ENCODE measurements at regions not wholly inside any gene's neighbourhood (a gene's known extent, or its start where the extent isn't known, plus 50 kb on each side); places are given as distances from the start of the nearest gene placed in this dataset.
"Not testable (repeated sequence)": the region's sequence is repeated elsewhere in the genome, so short reads cannot be mapped to it uniquely, and the experiment has no call there.

DNA sequence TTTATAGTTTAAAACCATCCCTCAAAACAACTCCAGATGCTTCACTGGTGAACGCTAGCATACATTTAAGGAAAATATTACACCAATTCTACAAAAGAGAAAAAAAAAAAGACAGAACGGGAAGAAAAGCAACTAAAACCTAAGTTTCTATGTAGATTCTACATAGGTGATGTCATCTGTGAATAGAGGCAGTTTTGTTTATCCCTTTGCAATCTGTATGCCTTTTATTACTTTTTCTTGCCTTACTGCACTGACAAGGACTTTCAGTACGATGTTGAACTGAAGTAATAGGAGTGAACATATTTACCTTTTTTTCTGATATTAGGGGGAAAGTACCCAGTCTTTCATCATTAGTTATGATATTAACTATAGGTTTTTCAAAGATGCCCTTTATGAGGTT, 101.7 kb upstream of the HAO2 start:
- no peak overlapping the region for H3K4me3 Mint-ChIP-seq
- H3K9me3 Mint-ChIP-seq, result no peaks in the 10 kb centered on the region
- no peak overlapping the region for H3K27ac Mint-ChIP-seq
- no peaks in the 10 kb centered on the region for H3K4me1 Mint-ChIP-seq (ENCODE audit: low read depth)
- H3K27me3 Mint-ChIP-seq (ENCODE audit: insufficient read depth), result peaks cover 10% of the 10 kb centered on the region
- TF ChIP-seq, protein P1, sequence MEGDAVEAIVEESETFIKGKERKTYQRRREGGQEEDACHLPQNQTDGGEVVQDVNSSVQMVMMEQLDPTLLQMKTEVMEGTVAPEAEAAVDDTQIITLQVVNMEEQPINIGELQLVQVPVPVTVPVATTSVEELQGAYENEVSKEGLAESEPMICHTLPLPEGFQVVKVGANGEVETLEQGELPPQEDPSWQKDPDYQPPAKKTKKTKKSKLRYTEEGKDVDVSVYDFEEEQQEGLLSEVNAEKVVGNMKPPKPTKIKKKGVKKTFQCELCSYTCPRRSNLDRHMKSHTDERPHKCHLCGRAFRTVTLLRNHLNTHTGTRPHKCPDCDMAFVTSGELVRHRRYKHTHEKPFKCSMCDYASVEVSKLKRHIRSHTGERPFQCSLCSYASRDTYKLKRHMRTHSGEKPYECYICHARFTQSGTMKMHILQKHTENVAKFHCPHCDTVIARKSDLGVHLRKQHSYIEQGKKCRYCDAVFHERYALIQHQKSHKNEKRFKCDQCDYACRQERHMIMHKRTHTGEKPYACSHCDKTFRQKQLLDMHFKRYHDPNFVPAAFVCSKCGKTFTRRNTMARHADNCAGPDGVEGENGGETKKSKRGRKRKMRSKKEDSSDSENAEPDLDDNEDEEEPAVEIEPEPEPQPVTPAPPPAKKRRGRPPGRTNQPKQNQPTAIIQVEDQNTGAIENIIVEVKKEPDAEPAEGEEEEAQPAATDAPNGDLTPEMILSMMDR (IDR thresholded peaks at IDR 0.05), result no peak
- H3K36me3 Mint-ChIP-seq (ENCODE audit: low read depth), result no peaks in the 10 kb centered on the region
- DNase-seq, result no peak

DNA sequence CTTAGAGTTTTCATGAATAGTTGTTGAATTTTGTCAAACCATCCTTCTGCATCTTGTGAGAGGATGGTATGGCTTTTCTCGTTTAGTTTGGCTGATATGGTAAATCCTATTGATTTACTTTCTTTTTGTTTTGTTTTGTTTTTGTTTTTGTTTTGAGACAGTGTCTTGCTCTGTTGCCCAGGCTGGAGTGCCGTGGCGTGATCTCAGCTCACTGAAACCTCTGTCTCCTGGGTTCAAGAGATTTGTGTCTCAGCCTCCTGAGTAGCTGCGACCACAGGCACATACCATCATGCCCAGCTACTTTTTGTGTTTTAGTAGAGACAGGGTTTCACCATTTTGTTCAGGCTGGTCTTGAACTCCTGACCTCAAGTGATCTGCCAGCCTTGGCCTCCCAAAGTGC, 101.3 kb upstream of the HAO2 start:
- H3K36me3 Mint-ChIP-seq (ENCODE audit: low read depth); DNase-seq; H3K4me3 Mint-ChIP-seq; H3K27me3 Mint-ChIP-seq (ENCODE audit: insufficient read depth); H3K9me3 Mint-ChIP-seq; H3K4me1 Mint-ChIP-seq (ENCODE audit: low read depth); H3K27ac Mint-ChIP-seq: not testable (repeated sequence)

DNA sequence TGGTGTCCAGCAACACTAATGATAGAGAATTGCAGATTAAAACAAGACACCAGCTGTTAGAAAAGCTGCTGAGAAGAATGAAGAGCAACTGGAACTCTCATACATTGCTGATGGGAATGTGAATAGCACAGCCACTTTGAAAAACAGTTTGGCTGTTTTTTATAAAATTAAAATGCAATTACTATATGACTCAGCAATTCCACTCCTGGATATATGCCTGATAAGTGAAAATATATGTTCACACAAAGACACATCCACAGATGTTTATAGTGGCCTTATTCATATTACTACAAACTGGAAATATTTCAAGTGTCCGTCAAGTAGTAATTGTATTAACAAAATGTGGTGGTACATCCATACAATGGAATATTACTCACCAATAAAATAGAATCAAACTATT, 99.7 kb upstream of the HAO2 start:
- H3K4me1 Mint-ChIP-seq (ENCODE audit: low read depth), result no peaks in the 10 kb centered on the region
- H3K27me3 Mint-ChIP-seq (ENCODE audit: insufficient read depth), result peaks cover 6% of the 10 kb centered on the region
- H3K9me3 Mint-ChIP-seq, result no peaks in the 10 kb centered on the region
- DNase-seq, result no peak
- no peak overlapping the region for H3K4me3 Mint-ChIP-seq
- TF ChIP-seq, protein P1 (IDR thresholded peaks at IDR 0.05), result no peak
- no peak overlapping the region for H3K27ac Mint-ChIP-seq
- H3K36me3 Mint-ChIP-seq (ENCODE audit: low read depth), result no peaks in the 10 kb centered on the region

DNA sequence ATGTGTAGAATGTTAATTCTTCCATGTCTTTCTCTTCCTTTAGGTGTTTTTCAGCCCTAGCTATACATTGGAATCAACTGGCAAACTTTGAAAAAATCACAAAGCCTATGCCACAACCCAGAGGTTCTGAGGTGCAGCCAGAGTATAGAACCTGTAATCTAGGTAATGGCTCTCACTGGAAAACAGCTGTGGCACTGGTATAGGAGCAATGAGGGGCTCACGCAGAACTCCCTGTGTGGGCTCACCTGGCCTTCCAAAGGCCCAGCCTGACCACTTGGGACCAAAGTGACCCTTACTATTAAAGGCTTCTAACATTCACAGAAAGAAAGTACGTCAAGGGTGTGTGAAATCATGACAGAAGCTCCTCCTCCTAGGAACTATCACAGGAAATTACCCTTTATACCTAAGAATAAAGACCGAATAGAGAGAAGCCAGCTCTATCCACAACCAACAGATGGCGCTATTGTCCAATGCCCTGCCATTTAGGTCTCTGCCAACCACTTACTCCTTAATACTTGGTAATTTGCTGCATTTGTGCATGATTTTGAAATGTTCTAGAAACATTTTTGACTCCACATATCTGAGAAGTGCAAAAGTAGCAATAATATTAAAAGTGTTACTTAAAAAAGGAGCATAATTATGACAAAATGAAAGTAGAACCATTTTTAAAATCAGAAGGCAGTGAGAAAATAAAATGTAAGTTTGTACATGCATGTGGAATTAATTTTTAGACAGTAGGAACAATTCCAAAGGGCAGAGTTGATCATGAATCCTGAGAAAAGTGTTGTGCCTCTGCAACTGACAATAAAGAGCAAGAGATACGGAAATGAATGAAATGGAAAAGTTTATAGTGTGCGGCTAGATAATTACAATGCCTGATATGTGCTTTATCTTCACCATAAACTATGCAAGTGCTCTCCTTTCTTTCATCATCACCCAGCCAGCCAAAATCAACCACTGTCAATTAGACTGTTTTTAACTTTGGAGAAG, 93.1 kb upstream of the HAO2 start:
- Mint-ChIP-seq H3K27me3 (ENCODE audit: insufficient read depth) (peaks cover 6% of the 10 kb centered on the region), H3K36me3 (ENCODE audit: low read depth) (no peaks in the 10 kb centered on the region), H3K27ac (no peak overlapping the region), H3K4me3 (peak overlapping the region; percentile 31; the same call in 1 of the 2 replicates), H3K4me1 (ENCODE audit: low read depth) (peaks cover 31% of the 10 kb centered on the region), H3K9me3 (no peaks in the 10 kb centered on the region)
- TF ChIP-seq, protein P1 (IDR thresholded peaks at IDR 0.05), result peak; percentile 98
- DNase-seq, result peak; percentile 61

DNA sequence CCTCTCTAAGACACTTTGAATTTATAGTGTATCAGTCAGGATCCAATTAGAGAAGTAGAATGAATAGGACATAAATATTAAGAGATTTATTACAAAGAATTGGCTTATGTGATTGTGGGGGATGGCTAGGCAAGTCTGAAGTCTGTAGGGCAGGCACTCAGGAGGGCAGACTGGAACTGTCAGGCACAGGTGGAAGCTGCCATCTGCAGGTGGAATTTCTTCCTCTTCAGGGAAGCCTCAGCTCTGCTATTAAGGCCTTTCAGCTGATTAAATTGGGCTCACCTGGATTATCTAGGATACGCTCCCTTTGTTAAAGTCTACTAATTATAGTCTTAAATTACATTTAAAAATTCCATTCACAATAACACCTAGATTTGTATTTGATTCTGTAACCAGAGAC, 92.0 kb upstream of the HAO2 start:
- Mint-ChIP-seq H3K27ac (no peak overlapping the region), H3K27me3 (ENCODE audit: insufficient read depth) (no peaks in the 10 kb centered on the region), H3K4me1 (ENCODE audit: low read depth) (peaks cover 40% of the 10 kb centered on the region), H3K36me3 (ENCODE audit: low read depth) (no peaks in the 10 kb centered on the region), H3K9me3 (no peaks in the 10 kb centered on the region), H3K4me3 (no peak overlapping the region)
- TF ChIP-seq, protein P1 (IDR thresholded peaks at IDR 0.05), result no peak
- DNase-seq, result no peak
